WTC11 (cell line): ENCODE measurements at regions not wholly inside any gene's neighbourhood (a gene's known extent, or its start where the extent isn't known, plus 50 kb on each side); places are given as distances from the start of the nearest gene placed in this dataset.

ENCODE experiments used
- ATAC-seq: fragments of 200-7000 bp; cut with Tn5 transposase; 2 replicates; pipeline ENCODE4 v1.10.0; 2021; ENCODE audit warnings: mild to moderate bottlenecking, moderate library complexity
- CTCF ChIA-PET: fragments of 300-600 bp; sonication (Branson Sonifier 250); formaldehyde crosslinking; loops from one replicate; lab custom pipeline; 2021; ENCODE audit warnings: antibody characterized with exemption; lab: Charles Lee
- POLR2A ChIA-PET: fragments of 350-600 bp; sonication (Branson Sonifier 250); formaldehyde crosslinking; loops from one replicate; lab custom pipeline; 2021; ENCODE audit warnings: antibody characterized with exemption; lab: Charles Lee
- DNase-seq: peaks from one replicate; pipeline ENCODE4 v3.0.0; 2021; ENCODE audit warnings: low spot score
- H3K27ac Mint-ChIP-seq: 2 replicates; pipeline ENCODE4 v1.8.0; 2021; ENCODE audit warnings: mixed read lengths
- H3K27me3 Mint-ChIP-seq: 2 replicates; pipeline ENCODE4 v1.8.0; 2021; ENCODE audit warnings: low read depth, mild to moderate bottlenecking, moderate library complexity, mixed read lengths
- H3K36me3 Mint-ChIP-seq: 2 replicates; pipeline ENCODE4 v1.8.0; 2021; ENCODE audit warnings: mixed read lengths
- H3K4me1 Mint-ChIP-seq: 2 replicates; pipeline ENCODE4 v1.8.0; 2022; ENCODE audit warnings: mixed read lengths
- H3K4me3 Mint-ChIP-seq: 2 replicates; pipeline ENCODE4 v1.8.0; 2021; ENCODE audit warnings: mild to moderate bottlenecking, moderate library complexity, mixed read lengths
- H3K9me3 Mint-ChIP-seq: 2 replicates; pipeline ENCODE4 v1.8.0; 2021; ENCODE audit warnings: mixed read lengths
- AFF4 ChIP-seq: sonication (generic); formaldehyde crosslinking; IDR thresholded peaks from 2 replicates; pipeline ENCODE4 v1.8.1; 2023; ENCODE audit warnings: mild to moderate bottlenecking, missing genetic modification reagents, borderline replicate concordance
- ELF4 ChIP-seq: sonication (generic); formaldehyde crosslinking; IDR thresholded peaks from 2 replicates; pipeline ENCODE4 v1.8.1; 2022; ENCODE audit warnings: low read depth, mild to moderate bottlenecking, moderate library complexity, missing genetic modification reagents
- EMX1 ChIP-seq: fragments of 250-450 bp; sonication (Bioruptor Pico); IDR thresholded peaks from 2 replicates; pipeline ENCODE4 v1.8.0; 2021; ENCODE audit warnings: mild to moderate bottlenecking
- ESRRA ChIP-seq: sonication (generic); formaldehyde crosslinking; IDR thresholded peaks from 2 replicates; pipeline ENCODE4 v1.8.1; 2022; ENCODE audit warnings: mild to moderate bottlenecking, missing genetic modification reagents, borderline replicate concordance
- FOXK1 ChIP-seq: sonication (generic); formaldehyde crosslinking; IDR thresholded peaks from 2 replicates; pipeline ENCODE4 v1.8.0; 2022; ENCODE audit warnings: mild to moderate bottlenecking, moderate library complexity, missing genetic modification reagents
- GABPB1 ChIP-seq: sonication (generic); formaldehyde crosslinking; IDR thresholded peaks from 2 replicates; pipeline ENCODE4 v1.8.1; 2023; ENCODE audit warnings: mild to moderate bottlenecking, missing genetic modification reagents
- GRHL2 ChIP-seq: fragments of 250-450 bp; sonication (Bioruptor Pico); IDR thresholded peaks from 2 replicates; pipeline ENCODE4 v1.8.0; 2022; ENCODE audit warnings: mild to moderate bottlenecking, moderate library complexity; ENCODE audit not compliant: insufficient replicate concordance, severe bottlenecking
- GTF2I ChIP-seq: fragments of 250-450 bp; sonication (Bioruptor Pico); conservative IDR thresholded peaks from 2 replicates; pipeline ENCODE4 v1.4.0; 2021; ENCODE audit warnings: mild to moderate bottlenecking
- HMGA2 ChIP-seq: fragments of 250-450 bp; sonication (Bioruptor Pico); IDR thresholded peaks from 2 replicates; pipeline ENCODE4 v1.4.0; 2021; ENCODE audit warnings: mild to moderate bottlenecking, moderate library complexity
- IRF1 ChIP-seq: sonication (generic); formaldehyde crosslinking; IDR thresholded peaks from 2 replicates; pipeline ENCODE4 v1.8.0; 2023; ENCODE audit warnings: missing genetic modification reagents
- IRF2 ChIP-seq: sonication (generic); formaldehyde crosslinking; IDR thresholded peaks from 2 replicates; pipeline ENCODE4 v1.8.0; 2022; ENCODE audit warnings: low read depth, missing genetic modification reagents, borderline replicate concordance
- KAT7 ChIP-seq: sonication (generic); formaldehyde crosslinking; IDR thresholded peaks from 2 replicates; pipeline ENCODE4 v1.8.1; 2023; ENCODE audit warnings: missing genetic modification reagents, mild to moderate bottlenecking, borderline replicate concordance
- RORB ChIP-seq: fragments of 250-450 bp; sonication (Bioruptor Pico); IDR thresholded peaks from 2 replicates; pipeline ENCODE4 v1.9.0; 2021; ENCODE audit warnings: mild to moderate bottlenecking
- ZNF138 ChIP-seq: sonication (generic); formaldehyde crosslinking; conservative IDR thresholded peaks from 2 replicates; pipeline ENCODE4 v1.8.1; 2022; ENCODE audit warnings: mild to moderate bottlenecking, moderate library complexity, missing genetic modification reagents
- ZNF232 ChIP-seq: sonication (generic); formaldehyde crosslinking; IDR thresholded peaks from 2 replicates; pipeline ENCODE4 v1.8.0; 2022; ENCODE audit warnings: mild to moderate bottlenecking, missing genetic modification reagents
- ZNF396 ChIP-seq: fragments of 250-450 bp; sonication (Bioruptor Pico); IDR thresholded peaks from 2 replicates; pipeline ENCODE4 v1.8.0; 2021; ENCODE audit warnings: mild to moderate bottlenecking, moderate library complexity, borderline replicate concordance
- TF ChIP-seq, protein P1 (sequence below): sonication (generic); formaldehyde crosslinking; IDR thresholded peaks from 2 replicates; pipeline ENCODE4 v1.8.0; 2022; ENCODE audit warnings: missing genetic modification reagents
- TF ChIP-seq, protein P2 (sequence below): fragments of 250-450 bp; sonication (Bioruptor Pico); IDR thresholded peaks from 2 replicates; pipeline ENCODE4 v2.1.2; 2022; ENCODE audit warnings: mild to moderate bottlenecking, moderate library complexity
- TF ChIP-seq, protein P3 (sequence below): sonication (generic); formaldehyde crosslinking; IDR thresholded peaks from 2 replicates; pipeline ENCODE4 v1.8.0; 2022; ENCODE audit warnings: mild to moderate bottlenecking, missing genetic modification reagents

GRCh38 chr4:189869236-189869635 is 71.4 kb upstream of the FRG1 start:
- ChIA-PET POLR2A (no interaction called here), CTCF (no interaction called here)
- ATAC-seq (no peak), DNase-seq (no peak)
- Mint-ChIP-seq H3K27me3 (peaks cover 4% of the 10 kb centered on the region; the same call in 1 of the 2 replicates), H3K4me1 (no peaks in the 10 kb centered on the region), H3K27ac (no peak overlapping the region), H3K4me3 (no peak overlapping the region), H3K36me3 (peaks cover 19% of the 10 kb centered on the region), H3K9me3 (peaks cover 60% of the 10 kb centered on the region)
- TF ChIP-seq ZNF232 (no peak), HMGA2 (CRISPR knock-in tag) (no peak), IRF1 (CRISPR knock-in tag) (no peak), ZNF138 (CRISPR knock-in tag) (no peak), ELF4 (no peak), EMX1 (no peak), GTF2I (CRISPR knock-in tag) (no peak), IRF2 (CRISPR knock-in tag) (no peak), ESRRA (CRISPR knock-in tag) (no peak), RORB (no peak), FOXK1 (no peak), GABPB1 (CRISPR knock-in tag) (no peak), GRHL2 (CRISPR knock-in tag) (no peak), KAT7 (CRISPR knock-in tag) (no peak), AFF4 (CRISPR knock-in tag) (no peak), ZNF396 (CRISPR knock-in tag) (no peak)
- TF ChIP-seq, protein P1, sequence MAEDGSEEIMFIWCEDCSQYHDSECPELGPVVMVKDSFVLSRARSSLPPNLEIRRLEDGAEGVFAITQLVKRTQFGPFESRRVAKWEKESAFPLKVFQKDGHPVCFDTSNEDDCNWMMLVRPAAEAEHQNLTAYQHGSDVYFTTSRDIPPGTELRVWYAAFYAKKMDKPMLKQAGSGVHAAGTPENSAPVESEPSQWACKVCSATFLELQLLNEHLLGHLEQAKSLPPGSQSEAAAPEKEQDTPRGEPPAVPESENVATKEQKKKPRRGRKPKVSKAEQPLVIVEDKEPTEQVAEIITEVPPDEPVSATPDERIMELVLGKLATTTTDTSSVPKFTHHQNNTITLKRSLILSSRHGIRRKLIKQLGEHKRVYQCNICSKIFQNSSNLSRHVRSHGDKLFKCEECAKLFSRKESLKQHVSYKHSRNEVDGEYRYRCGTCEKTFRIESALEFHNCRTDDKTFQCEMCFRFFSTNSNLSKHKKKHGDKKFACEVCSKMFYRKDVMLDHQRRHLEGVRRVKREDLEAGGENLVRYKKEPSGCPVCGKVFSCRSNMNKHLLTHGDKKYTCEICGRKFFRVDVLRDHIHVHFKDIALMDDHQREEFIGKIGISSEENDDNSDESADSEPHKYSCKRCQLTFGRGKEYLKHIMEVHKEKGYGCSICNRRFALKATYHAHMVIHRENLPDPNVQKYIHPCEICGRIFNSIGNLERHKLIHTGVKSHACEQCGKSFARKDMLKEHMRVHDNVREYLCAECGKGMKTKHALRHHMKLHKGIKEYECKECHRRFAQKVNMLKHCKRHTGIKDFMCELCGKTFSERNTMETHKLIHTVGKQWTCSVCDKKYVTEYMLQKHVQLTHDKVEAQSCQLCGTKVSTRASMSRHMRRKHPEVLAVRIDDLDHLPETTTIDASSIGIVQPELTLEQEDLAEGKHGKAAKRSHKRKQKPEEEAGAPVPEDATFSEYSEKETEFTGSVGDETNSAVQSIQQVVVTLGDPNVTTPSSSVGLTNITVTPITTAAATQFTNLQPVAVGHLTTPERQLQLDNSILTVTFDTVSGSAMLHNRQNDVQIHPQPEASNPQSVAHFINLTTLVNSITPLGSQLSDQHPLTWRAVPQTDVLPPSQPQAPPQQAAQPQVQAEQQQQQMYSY (CRISPR knock-in tag): no peak
- TF ChIP-seq, protein P2, sequence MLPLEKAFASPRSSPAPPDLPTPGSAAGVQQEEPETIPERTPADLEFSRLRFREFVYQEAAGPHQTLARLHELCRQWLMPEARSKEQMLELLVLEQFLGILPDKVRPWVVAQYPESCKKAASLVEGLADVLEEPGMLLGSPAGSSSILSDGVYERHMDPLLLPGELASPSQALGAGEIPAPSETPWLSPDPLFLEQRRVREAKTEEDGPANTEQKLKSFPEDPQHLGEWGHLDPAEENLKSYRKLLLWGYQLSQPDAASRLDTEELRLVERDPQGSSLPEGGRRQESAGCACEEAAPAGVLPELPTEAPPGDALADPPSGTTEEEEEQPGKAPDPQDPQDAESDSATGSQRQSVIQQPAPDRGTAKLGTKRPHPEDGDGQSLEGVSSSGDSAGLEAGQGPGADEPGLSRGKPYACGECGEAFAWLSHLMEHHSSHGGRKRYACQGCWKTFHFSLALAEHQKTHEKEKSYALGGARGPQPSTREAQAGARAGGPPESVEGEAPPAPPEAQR: no peak
- TF ChIP-seq, protein P3, sequence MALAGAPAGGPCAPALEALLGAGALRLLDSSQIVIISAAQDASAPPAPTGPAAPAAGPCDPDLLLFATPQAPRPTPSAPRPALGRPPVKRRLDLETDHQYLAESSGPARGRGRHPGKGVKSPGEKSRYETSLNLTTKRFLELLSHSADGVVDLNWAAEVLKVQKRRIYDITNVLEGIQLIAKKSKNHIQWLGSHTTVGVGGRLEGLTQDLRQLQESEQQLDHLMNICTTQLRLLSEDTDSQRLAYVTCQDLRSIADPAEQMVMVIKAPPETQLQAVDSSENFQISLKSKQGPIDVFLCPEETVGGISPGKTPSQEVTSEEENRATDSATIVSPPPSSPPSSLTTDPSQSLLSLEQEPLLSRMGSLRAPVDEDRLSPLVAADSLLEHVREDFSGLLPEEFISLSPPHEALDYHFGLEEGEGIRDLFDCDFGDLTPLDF (CRISPR knock-in tag): no peak
